NCI-H460 (cell line): ENCODE measurements at regions not wholly inside any gene's neighbourhood (a gene's known extent, or its start where the extent isn't known, plus 50 kb on each side); places are given as distances from the start of the nearest gene placed in this dataset.
"Not testable (repeated sequence)": the region's sequence is repeated elsewhere in the genome, so short reads cannot be mapped to it uniquely, and the experiment has no call there.

Experiments used
- DNase-seq: peaks from one replicate; pipeline ENCODE4 v3.0.0-alpha.2; 2016; ENCODE audit warnings: low read depth; ENCODE audit errors: extremely low read depth

DNA sequence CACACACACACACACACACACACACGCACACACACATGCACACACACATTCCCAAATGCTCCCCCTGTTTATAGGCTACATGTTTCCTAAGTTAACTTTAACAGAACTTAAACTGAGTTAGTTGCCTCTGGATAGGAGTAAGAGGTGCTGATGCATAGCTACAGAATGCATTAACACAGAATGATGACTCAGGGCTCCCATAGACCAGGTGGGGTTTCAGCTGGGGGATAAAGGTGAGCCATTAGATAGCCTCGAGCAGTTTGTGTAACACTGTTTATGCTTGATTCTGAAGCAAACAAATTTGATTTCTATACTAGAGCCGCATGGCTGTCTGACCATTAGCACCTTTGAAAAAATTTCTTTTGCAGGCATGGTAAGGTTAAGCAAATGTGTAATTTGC, 741.0 kb downstream of the PLCL1 start:
- DNase-seq, result no peak

GRCh38 chr2:198544461-198544860, 740.1 kb downstream of the PLCL1 start:
- no peak for DNase-seq

GRCh38 chr2:198534756-198535155, 730.4 kb downstream of the PLCL1 start:
- no peak for DNase-seq

GRCh38 chr2:198525211-198525969, 721.0 kb downstream of the PLCL1 start:
- no peak for DNase-seq

- no peak for DNase-seq
Observed at GRCh38 chr2:198523710-198524109, 719.3 kb downstream of the PLCL1 start.

DNA sequence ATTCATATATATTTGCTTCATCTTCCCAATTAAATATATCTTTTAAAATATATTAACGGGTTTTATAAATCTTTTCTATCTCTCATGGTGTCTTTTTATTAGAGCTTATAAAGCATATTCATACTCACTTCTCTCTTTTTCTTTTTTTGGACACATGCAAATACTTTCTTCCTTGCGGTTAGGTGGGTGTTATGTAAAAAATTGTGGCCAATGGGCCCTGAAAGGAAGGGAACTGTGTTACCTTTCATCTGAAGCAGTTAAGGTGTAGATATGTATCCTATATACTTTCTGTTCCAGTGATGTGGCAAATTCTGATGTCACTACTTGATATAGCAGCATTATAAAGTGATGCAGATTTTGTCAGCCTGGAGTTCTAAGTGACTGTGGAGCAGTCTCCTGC, 714.5 kb downstream of the PLCL1 start:
- no peak for DNase-seq

DNA sequence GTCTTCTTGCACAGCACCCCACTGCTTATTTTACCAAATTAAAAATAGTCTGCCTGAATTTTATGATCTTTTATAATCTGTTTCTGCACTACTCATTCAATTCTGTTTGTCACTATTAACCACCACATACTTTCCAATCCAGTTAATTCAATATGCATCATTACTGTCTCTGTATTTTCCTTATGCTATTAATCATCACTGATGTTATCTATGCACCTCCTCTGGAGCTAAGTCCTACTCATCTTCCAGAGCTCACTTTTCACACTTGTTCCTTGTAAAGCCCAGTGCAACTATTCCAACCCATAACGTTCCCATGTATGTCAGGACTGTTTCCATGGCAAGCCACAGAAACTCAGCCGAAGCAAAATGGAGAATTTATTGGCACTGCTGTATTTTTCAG, 713.6 kb downstream of the PLCL1 start:
- no peak for DNase-seq

GRCh38 chr2:198508610-198509009, 704.2 kb downstream of the PLCL1 start:
- DNase-seq, result not testable (repeated sequence)

- no peak for DNase-seq
Observed at GRCh38 chr2:198499539-198499938, 695.1 kb downstream of the PLCL1 start.

DNA sequence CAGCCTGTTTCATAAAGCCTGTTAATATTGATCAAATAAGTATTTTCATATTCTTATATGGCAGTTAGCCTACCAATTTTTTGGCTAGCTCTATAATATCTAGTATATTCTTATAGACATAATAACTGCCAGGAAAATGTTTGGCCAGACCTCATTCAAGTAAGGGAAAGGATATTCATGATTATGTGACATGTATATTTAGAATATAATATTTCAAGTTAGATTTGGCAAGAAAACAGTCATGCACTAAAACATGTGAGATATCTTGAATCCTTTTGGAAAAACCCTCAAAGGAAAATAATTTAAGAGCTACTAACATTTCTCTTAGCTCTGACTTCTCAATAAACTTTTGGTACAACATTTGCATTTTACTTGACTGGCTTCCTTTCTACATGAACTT, 694.1 kb downstream of the PLCL1 start:
- no peak for DNase-seq

- no peak for DNase-seq
Observed at GRCh38 chr2:198498048-198498447, 693.7 kb downstream of the PLCL1 start.

DNA sequence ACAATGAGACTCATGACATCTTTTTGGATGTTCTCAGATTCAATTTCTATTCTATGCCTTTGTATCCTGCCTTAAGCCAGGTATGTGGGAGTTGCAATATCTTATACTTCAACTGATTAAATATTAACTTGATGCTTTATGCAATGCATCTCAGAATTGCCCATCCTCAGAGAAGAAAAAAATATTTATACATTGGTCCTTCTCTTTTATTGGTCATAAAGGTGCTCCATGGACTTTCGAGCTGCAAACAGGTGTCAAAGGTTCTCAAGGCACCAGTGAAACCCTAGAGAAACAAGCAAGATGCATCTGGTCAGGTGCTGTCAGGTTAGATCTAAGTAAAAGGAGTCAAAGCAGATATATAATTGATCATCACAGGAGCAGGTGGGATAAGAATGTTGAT, 690.5 kb downstream of the PLCL1 start:
- no peak for DNase-seq

DNA sequence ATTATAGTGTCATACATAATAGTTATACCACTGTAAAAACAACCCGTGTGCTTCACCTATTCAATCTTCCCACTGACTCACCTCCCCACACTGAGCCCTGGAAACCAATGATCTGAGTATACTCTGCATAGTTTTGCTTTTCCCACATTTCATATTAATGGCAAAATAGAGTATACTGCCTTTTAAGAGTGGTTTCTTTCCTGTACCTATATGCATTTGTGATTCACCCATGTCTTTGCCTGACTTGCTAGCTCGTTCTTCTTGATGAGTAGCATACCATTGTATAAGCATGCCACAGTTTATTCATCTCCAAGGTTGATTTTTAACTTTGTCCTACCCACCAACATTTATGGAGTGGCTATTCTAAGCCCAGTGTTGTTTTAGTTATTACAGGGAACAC, 686.4 kb downstream of the PLCL1 start:
- DNase-seq, result no peak

- no peak for DNase-seq
Observed at GRCh38 chr2:198488964-198489363, 684.6 kb downstream of the PLCL1 start.

DNA sequence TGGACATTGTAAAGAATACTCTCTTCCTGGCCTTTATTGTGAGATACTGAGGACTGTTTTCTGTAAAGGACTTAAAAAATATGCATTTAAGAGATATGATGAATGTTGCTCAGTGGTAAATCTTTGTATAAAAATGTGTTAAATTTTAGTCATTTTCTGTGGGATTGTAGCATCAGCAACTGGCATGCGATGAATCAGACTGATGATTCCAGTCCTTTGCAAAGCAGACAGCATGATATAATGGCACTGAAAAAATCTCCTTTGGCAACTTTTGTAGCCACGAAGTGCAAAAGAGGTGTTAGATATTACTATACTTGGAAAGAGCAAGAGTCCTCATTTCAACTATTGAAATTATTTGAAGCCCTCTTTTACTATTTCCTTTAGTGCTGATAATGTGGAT, 678.7 kb downstream of the PLCL1 start:
- DNase-seq, result no peak

GRCh38 chr2:198479065-198479464, 674.7 kb downstream of the PLCL1 start:
- DNase-seq, result no peak

- DNase-seq, result no peak
Observed at GRCh38 chr2:198478361-198478760, 674.0 kb downstream of the PLCL1 start.

DNA sequence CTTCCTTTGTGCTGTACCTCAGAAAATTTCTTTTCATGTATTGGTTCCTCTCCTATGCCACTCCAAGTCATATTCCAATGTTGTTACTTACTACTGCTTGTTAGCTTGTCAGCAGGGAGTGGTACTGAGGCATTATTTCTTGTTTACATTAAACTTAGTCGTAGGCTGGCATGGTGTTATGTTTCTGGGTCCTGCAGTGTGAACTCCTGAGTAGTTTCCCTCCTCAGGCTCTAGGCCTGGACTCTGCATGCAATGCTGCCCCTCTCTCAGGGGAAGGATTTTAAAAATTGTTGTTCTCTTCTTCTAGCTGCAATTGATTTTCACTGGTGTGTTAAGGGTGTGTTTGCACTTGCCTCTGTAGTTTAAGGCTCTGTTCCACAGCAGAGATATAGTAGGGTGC, 671.6 kb downstream of the PLCL1 start:
- no peak for DNase-seq

- no peak for DNase-seq
Observed at GRCh38 chr2:198471291-198471690, 666.9 kb downstream of the PLCL1 start.

DNA sequence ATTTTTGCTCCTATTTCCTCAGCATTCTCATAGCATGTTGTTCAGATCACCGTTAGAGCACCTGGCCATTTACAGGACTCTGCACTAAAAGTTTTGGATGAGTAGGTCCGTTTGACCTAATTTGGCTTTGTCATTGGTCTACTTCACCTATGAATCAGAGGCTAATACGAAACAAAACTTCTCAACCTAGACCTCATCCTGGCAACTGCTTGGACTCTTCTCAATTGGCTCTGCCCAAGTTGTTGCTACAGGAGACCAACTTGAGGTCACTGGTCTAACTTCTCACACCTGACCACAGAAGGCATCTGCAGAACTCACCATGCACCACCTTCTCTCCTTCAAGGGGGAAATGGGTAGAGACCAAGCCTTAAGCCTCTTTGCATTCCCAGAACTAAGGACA, 663.7 kb downstream of the PLCL1 start:
- no peak for DNase-seq

DNA sequence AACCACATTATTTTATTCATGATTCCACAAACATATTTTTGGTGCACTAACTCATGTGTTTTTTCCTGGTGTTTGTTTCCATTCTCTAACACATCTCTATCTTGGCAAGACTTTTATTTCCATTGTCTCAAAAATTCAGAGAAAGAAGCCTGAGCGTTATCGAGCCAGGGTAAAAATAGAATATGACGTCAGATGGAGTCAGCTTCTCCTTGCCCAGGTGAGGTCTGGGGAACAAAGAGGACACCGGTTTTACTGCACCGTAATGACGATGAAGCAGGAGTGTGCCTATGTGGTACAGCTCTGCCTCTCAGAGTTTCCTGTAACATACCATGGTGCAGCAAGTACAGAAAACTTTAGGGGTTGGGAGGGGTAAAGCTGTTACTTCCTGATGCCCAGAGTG, 661.6 kb downstream of the PLCL1 start:
- no peak for DNase-seq

DNA sequence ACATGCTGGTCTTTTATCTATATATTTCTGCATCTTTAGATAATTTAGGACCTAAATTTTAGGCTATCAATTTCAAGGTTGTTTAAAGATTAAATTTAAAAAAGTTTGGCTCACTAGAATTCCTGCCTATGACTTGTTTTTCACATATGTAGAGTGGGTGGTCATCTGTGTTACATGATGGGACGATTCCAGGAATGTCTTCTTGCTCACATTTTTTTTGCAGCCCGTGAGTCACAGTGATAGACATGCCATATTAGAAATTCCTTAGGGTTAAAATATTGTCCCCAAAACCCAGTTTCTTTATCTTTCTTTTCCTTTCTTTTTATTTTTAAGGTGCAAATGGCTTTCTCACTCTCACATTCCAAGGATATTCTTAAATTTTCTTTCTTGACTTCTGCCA, 652.0 kb downstream of the PLCL1 start:
- no peak for DNase-seq

DNA sequence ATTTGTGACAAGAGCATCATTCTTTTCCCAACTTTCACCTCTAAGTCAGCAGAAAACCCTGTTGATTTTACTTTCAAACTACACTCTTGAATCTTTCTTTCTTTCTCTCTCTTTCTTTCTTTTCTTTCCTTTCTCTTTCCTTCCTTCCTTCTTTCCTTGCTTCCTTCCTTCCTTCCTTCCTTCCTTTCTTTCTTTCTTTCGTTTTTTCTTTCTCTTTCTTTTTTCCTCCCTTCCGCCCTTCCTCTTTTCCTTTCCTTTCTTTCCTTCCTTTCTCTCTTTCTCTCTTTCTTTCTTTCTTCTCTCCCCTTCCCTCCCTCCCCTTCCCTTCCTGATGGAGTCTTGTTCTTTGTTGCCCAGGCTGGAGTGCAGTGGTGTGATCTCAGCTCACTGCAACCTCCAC, 649.5 kb downstream of the PLCL1 start:
- DNase-seq, result no peak
